PC-9 (cell line): ENCODE measurements at regions not wholly inside any gene's neighbourhood (a gene's known extent, or its start where the extent isn't known, plus 50 kb on each side); places are given as distances from the start of the nearest gene placed in this dataset.
"Not testable (repeated sequence)": the region's sequence is repeated elsewhere in the genome, so short reads cannot be mapped to it uniquely, and the experiment has no call there.

Experiments
- BruUV-seq: library from RNA; stranded (reverse); fragments of 400-500 nt; replicated peaks from 2 replicates; lab custom pipeline; 2021; lab: Mats Ljungman, UMichigan
- CTCF ChIA-PET: fragments of 300-600 bp; sonication (Branson Sonifier 250); formaldehyde crosslinking; loops from one replicate; lab custom pipeline; 2022; ENCODE audit warnings: antibody characterized with exemption; lab: Charles Lee
- POLR2A ChIA-PET: fragments of 300-600 bp; sonication (Branson Sonifier 250); formaldehyde crosslinking; loops from one replicate; lab custom pipeline; 2022; ENCODE audit warnings: antibody characterized with exemption; ENCODE audit not compliant: unreplicated experiment; lab: Charles Lee
- DNase-seq, 2 experiments: peaks; one replicate each; pipeline versions ENCODE4 v3.0.0 to v3.0.0-alpha.2; 2015 to 2022; ENCODE audit warnings: mixed read lengths in 1 of 2
- H2AFZ ChIP-seq: fragments of 200-600 bp; sonication (generic); 2 replicates; pipeline ENCODE4 v1.8.1; 2017; ENCODE audit warnings: antibody characterized with exemption
- H3F3A ChIP-seq: fragments of 200-600 bp; sonication (generic); 2 replicates; pipeline ENCODE4 v1.8.1; 2017; ENCODE audit warnings: antibody characterized with exemption, mild to moderate bottlenecking, low read depth; ENCODE audit not compliant: insufficient read depth
- H3K27ac ChIP-seq: fragments of 200-600 bp; sonication (generic); 2 replicates; pipeline ENCODE4 v1.6.1; 2016; ENCODE audit warnings: mixed run types
- H3K27me3 ChIP-seq: fragments of 200-600 bp; sonication (generic); 2 replicates; pipeline ENCODE4 v1.6.1; 2016; ENCODE audit warnings: low read depth, mixed run types; ENCODE audit not compliant: insufficient read depth
- H3K36me3 ChIP-seq: fragments of 200-600 bp; sonication (generic); 2 replicates; pipeline ENCODE4 v1.6.1; 2016; ENCODE audit warnings: low read depth, mixed run types
- H3K4me1 ChIP-seq: fragments of 200-600 bp; sonication (generic); replicated peaks from 2 replicates; pipeline ENCODE4 v1.6.1; 2016; ENCODE audit warnings: mixed run types; ENCODE audit not compliant: insufficient read depth
- H3K4me2 ChIP-seq: fragments of 200-600 bp; sonication (generic); 2 replicates; pipeline ENCODE4 v1.6.1; 2017; ENCODE audit warnings: mixed run types
- H3K4me3 ChIP-seq: fragments of 200-600 bp; sonication (generic); 2 replicates; pipeline ENCODE4 v1.6.1; 2016; ENCODE audit warnings: mixed run types
- H3K79me2 ChIP-seq: fragments of 200-600 bp; sonication (generic); 2 replicates; pipeline ENCODE4 v1.6.1; 2017; ENCODE audit warnings: low read depth, mixed run types
- H3K9me2 ChIP-seq: fragments of 200-600 bp; sonication (generic); 2 replicates; pipeline ENCODE4 v1.8.1; 2017; ENCODE audit warnings: mild to moderate bottlenecking; ENCODE audit not compliant: insufficient read depth
- H3K9me3 ChIP-seq: fragments of 200-600 bp; sonication (generic); 2 replicates; pipeline ENCODE4 v1.8.1; 2016; ENCODE audit warnings: low read depth; ENCODE audit not compliant: insufficient read depth
- H4K20me1 ChIP-seq: fragments of 200-600 bp; sonication (generic); 2 replicates; pipeline ENCODE4 v1.8.1; 2017; ENCODE audit not compliant: insufficient read depth
- EZH2 ChIP-seq: fragments of 200-600 bp; sonication (generic); IDR thresholded peaks from 2 replicates; pipeline ENCODE4 v1.8.0; 2017; ENCODE audit warnings: antibody characterized with exemption, low read depth
- intact Hi-C: fragments of 100-400 bp; cut with micrococcal nuclease; formaldehyde crosslinking; loops from one replicate; pipeline ENCODE4 v1.10.0; 2022; ENCODE audit not compliant: unreplicated experiment
- TF ChIP-seq, protein P1 (sequence below): fragments of 200-600 bp; sonication (generic); conservative IDR thresholded peaks from 2 replicates; pipeline ENCODE4 v1.6.1; 2017; ENCODE audit warnings: mixed run types, antibody characterized with exemption, mild to moderate bottlenecking, moderate library complexity

DNA sequence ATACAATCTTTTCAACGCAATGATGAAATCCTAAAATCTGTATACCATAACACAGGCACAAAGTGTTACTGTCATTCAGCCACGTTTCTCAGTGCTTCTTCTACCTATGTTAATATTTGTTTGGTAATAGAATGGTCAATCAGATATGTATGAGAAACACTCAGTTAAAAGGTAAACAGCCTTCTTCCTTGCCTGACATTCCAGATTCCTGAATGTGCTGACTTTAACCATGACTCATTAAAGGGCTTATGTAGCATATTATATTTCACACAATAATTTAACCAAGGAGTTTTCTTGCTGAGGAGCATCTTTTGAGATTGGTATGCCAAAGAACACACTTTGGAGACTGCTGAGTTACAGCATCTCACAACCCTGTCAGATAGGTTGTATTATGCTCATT, 187.6 kb downstream of the CETN3 start:
- CTCF ChIA-PET: no interaction called here
- Histone ChIP-seq H3K9me3 (no peaks in the 10 kb centered on the region), H3K36me3 (no peaks in the 10 kb centered on the region), H3K4me1 (0 out of 2 replicates have a peak, but pooled peaks cover 7% of the 10 kb centered on the region), H2AFZ (no peak overlapping the region), H3K27ac (no peak overlapping the region), H3K27me3 (no peaks in the 10 kb centered on the region), H4K20me1 (no peaks in the 10 kb centered on the region), H3F3A (no peaks in the 10 kb centered on the region), H3K79me2 (no peaks in the 10 kb centered on the region), H3K4me2 (no peak overlapping the region), H3K9me2 (no peaks in the 10 kb centered on the region), H3K4me3 (no peak overlapping the region)
- intact Hi-C loops: no loop called here
- peak; percentile 4 to 77 for DNase-seq
- POLR2A ChIA-PET: interaction anchor here (0.6 kb wide), 1 partner anchor 188 kb away, joined by 3 read pairs; the partner anchor contains the start of gene CETN3
- TF ChIP-seq, protein P1, sequence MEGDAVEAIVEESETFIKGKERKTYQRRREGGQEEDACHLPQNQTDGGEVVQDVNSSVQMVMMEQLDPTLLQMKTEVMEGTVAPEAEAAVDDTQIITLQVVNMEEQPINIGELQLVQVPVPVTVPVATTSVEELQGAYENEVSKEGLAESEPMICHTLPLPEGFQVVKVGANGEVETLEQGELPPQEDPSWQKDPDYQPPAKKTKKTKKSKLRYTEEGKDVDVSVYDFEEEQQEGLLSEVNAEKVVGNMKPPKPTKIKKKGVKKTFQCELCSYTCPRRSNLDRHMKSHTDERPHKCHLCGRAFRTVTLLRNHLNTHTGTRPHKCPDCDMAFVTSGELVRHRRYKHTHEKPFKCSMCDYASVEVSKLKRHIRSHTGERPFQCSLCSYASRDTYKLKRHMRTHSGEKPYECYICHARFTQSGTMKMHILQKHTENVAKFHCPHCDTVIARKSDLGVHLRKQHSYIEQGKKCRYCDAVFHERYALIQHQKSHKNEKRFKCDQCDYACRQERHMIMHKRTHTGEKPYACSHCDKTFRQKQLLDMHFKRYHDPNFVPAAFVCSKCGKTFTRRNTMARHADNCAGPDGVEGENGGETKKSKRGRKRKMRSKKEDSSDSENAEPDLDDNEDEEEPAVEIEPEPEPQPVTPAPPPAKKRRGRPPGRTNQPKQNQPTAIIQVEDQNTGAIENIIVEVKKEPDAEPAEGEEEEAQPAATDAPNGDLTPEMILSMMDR: no peak
- no peak for TF ChIP-seq EZH2
- no TSS peak for BruUV-seq

DNA sequence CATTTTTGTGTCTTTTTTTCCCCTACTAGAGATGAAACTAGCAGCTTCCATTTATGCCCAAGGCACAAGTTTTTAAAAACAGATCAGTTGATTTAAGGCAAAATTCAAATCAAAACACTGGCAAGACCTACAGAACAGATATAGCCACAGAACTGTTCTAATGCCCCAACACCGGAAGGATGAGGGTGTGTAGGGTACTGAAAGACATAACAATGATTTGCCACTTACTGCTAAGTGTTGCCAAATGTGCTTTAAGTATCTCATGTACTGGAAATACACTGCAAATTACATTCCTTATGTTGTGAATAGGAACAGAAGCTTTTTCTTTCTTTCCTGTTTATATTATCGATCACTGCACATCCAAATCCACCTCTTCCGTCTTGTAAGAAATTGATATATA, 189.0 kb downstream of the CETN3 start:
- no TSS peak for BruUV-seq
- no peaks in the 10 kb centered on the region for H3F3A ChIP-seq
- no peak for TF ChIP-seq EZH2
- TF ChIP-seq, protein P1: no peak
- H3K4me2 ChIP-seq: no peak overlapping the region
- no peak overlapping the region for H2AFZ ChIP-seq
- H3K36me3 ChIP-seq: no peaks in the 10 kb centered on the region
- intact Hi-C loops: no loop called here
- POLR2A ChIA-PET: no interaction called here
- 0 out of 2 replicates have a peak, but pooled peaks cover 7% of the 10 kb centered on the region for H3K4me1 ChIP-seq
- CTCF ChIA-PET: no interaction called here
- H3K27ac ChIP-seq: no peak overlapping the region
- H3K79me2 ChIP-seq: no peaks in the 10 kb centered on the region
- H3K27me3 ChIP-seq: no peaks in the 10 kb centered on the region
- 0 out of 2 replicates have a peak, but pooled peaks cover 5% of the 10 kb centered on the region for H3K9me2 ChIP-seq
- no peaks in the 10 kb centered on the region for H4K20me1 ChIP-seq
- no peaks in the 10 kb centered on the region for H3K9me3 ChIP-seq
- DNase-seq: no peak
- H3K4me3 ChIP-seq: no peak overlapping the region

DNA sequence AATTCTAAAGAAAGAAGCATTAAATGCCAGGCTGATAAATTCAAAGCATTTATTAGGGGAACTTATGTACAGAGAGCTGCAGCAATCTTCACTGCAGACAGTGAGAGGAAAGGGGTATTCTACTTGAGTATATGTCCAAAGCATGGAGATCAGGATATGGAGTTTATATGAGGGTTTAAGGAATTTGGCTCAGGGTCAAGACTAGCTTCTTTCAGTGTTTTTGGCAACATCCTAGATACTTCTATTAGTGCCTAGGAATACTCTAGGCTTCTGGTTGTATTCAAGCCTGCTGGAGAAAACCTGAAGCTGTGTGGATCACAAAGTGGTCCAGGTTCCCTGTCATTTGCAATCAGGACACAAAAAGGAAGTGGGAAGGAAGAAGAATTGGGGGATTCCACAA, 194.6 kb downstream of the CETN3 start:
- no TSS peak for BruUV-seq
- Histone ChIP-seq H3K4me3 (no peak overlapping the region), H3K36me3 (no peaks in the 10 kb centered on the region), H3K27ac (no peak overlapping the region), H3K9me2 (0 out of 2 replicates have a peak, but pooled peaks cover 5% of the 10 kb centered on the region), H3K27me3 (no peaks in the 10 kb centered on the region), H3K79me2 (no peaks in the 10 kb centered on the region), H3K4me1 (no peaks in the 10 kb centered on the region), H3K9me3 (no peaks in the 10 kb centered on the region), H2AFZ (no peak overlapping the region), H3K4me2 (no peak overlapping the region), H4K20me1 (no peaks in the 10 kb centered on the region), H3F3A (no peaks in the 10 kb centered on the region)
- no peak for TF ChIP-seq EZH2
- TF ChIP-seq, protein P1: no peak
- CTCF ChIA-PET: no interaction called here
- intact Hi-C loops: no loop called here
- POLR2A ChIA-PET: no interaction called here
- no peak for DNase-seq

DNA sequence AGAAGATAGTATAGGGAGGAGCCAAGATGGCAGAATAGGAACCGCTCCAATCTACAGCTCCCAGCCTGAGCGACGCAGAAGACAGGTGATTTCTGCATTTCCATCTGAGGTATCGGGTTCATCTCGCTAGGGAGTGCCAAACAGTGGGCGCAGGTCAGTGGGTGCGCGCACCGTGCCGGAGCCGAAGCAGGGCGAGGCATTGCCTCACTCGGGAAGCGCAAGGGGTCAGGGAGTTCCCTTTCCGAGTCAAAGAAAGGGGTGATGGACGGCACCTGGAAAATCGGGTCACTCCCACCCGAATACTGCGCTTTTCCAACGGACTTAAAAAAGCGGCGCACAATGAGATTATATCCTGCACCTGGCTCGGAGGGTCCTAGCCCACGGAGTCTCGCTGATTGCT, 201.2 kb downstream of the CETN3 start:
- H2AFZ ChIP-seq, H3K4me1 ChIP-seq, DNase-seq, BruUV-seq, H3K27me3 ChIP-seq, H3K9me2 ChIP-seq, POLR2A ChIA-PET, H3K4me3 ChIP-seq, intact Hi-C loops, CTCF ChIA-PET, H3K9me3 ChIP-seq, H4K20me1 ChIP-seq, H3K27ac ChIP-seq, H3F3A ChIP-seq, H3K36me3 ChIP-seq, H3K4me2 ChIP-seq, H3K79me2 ChIP-seq: not testable (repeated sequence)
